GM18870 (cell line): ENCODE measurements at regions not wholly inside any gene's neighbourhood (a gene's known extent, or its start where the extent isn't known, plus 50 kb on each side); places are given as distances from the start of the nearest gene placed in this dataset.
"Not testable (repeated sequence)": the region's sequence is repeated elsewhere in the genome, so short reads cannot be mapped to it uniquely, and the experiment has no call there.

Source experiments
- ATAC-seq: cut with Tn5 transposase; IDR thresholded peaks from one replicate; pipeline ENCODE4 v1.9.1; 2021; ENCODE audit warnings: moderate library complexity; ENCODE audit not compliant: unreplicated experiment

DNA sequence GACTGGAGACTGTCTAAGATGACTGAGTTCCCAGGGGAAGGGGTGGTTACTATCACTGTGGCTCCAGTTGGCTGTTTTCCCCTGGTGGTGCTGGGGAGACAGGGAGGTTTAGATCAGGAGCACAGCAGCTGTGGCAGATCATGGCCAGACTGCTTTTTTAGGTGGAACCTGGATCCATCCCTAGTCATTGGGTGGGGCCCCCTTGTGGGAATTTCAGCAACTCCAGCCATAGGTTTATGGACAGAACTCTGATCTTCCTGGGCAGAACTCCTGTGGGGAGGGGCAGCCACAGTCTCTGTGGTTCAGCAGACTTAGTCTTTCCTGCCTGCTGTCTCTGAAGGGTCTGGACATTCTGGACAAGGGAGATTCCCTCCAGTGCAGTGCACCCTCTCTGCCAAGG lies 917.4 kb upstream of the FOXG1 start:
- ATAC-seq = not testable (repeated sequence)

DNA sequence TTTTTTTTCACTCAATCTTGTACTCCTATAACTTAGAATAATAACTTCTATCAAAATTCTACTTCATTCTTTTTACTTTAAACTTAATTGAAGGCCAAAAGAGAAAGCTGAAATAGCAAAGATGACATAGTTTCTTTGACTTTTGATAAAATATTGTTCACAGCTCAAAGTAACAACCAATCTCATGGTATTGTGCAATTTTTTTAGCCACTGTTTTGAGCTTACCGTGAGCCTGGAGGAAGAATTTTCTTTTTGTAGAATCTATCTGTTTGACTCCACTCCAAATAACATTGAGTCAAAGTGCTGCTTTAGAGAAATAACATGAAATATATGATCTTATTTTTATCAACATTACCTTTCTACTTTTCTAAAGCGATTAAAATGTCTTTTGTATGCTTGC lies 903.9 kb upstream of the FOXG1 start:
- no peak for ATAC-seq

DNA sequence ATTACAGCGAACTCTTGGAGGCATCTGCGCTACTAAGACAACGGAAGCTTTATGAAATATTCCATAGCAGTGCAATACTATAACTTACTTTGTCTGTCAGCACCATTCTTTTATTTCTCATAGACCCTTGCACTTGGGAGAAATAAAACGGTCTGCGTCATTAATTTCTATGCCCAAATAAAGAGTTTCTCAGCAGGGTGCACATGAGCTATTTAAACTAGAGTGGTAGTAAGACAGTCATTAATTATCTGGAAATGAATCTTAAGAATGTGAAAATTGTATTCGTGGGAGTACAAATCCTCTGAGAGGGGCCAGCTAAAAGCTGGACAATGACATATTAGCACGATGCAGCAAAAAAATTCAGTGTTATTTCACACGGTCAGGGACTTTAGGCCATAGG lies 903.4 kb upstream of the FOXG1 start:
- no peak for ATAC-seq

DNA sequence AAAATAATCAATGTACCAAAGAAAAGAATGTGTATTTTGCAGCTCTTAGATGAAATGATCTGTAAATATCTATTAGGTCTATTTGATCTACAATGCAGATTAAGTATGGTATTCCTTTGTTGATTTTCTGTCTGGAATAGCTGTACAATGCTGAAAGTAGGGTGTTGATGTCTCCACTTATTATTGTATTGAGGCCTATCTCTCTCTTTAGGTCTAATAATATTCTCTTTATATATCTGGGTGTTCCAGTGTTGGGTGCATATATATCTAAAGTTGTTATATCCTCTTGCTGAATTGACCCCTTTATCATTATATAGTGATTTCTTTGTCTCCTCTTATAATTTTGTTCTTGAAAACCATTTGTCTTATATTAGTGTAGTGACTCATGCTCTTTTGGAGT lies 885.5 kb upstream of the FOXG1 start:
- ATAC-seq = no peak

DNA sequence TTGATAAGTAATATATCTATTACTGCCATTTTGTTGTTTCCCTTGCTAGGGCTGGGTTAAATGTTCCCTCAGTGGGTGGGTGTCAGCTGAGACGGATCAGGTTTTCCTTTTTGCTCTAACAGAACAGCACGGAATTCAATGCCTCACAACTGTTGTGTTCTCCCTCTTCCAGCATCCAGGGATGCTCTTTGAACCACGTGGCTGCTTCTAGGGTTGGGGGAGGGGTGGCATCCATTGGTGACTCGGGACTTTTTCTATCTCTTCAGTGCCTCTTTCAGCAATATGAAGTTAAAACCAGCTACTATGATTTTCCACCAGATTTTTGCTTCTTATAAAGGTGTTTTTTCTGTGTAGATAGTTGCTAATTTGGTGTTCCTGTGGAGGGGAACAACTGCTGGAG lies 884.9 kb upstream of the FOXG1 start:
- ATAC-seq = no peak

DNA sequence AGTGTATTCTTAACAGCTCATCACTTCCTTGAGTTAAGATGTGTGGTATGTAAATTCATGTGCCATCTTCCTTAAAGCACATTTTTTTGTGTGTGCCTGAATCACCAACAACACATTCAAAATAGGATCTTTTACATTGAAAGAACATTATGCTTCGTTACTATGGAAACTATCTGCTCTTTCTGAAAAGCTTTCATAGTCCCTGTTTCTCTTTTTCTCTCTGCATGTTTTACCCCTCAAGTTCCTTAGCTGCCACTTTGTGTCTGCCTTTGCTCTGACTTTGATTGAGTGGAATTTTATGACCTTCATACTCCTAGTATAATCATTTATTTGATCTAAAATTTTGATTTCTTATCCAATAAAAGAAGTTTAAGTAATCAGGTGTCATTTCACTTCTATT lies 880.3 kb upstream of the FOXG1 start:
- ATAC-seq = no peak

DNA sequence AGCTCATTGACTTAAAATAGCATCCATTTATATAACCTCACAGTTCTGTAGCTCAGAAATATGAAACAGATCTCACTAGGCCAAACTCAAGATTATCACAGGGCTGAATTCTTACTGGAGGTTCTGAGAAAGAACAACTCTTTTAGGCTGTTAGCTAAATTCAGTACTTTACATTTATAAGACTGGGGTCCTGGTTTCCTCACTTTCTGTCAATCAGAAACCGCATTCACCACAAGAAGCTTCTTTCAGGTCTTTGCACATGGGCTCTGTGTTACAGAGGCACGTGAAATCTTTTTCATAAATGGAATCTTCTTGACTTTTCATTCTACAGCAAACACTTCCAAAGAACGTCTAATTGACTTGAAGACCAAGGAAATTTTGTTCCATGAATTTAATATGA lies 876.3 kb upstream of the FOXG1 start:
- no peak for ATAC-seq

DNA sequence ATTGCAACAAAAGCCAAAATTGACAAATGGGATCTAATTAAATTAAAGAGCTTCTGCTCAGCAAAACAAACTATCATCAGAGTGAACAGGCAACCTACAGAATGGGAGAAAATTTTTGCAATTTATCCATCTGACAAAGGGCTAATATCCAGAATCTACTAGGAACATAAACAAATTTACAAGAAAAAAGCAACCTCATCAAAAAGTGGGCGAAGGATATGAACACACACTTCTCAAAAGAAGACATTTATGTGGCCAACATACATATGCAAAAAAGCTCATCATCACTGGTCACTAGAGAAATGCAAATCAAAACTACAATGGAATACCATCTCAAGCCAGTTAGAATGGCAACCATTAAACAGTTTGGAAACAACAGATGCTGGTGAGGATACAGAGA lies 858.1 kb upstream of the FOXG1 start:
- not testable (repeated sequence) for ATAC-seq

DNA sequence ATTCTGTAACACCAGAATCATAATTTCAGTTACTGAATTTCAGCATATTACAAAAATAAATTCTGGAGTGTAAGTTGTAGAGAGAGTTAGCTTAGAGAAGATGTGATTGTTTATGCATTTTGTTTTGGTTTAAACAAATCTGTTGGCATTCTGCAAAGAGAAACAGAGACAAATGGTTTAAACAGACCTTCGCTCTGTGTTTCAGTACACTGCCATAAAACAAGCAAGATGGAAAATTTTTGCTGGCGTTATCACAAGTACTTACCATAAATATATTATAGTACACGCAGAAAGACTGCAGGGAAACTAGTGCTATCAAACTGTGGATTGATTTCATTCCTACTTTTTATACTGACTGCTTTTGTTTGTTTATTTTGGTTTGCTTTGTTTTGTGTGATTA lies 850.3 kb upstream of the FOXG1 start:
- ATAC-seq = no peak

DNA sequence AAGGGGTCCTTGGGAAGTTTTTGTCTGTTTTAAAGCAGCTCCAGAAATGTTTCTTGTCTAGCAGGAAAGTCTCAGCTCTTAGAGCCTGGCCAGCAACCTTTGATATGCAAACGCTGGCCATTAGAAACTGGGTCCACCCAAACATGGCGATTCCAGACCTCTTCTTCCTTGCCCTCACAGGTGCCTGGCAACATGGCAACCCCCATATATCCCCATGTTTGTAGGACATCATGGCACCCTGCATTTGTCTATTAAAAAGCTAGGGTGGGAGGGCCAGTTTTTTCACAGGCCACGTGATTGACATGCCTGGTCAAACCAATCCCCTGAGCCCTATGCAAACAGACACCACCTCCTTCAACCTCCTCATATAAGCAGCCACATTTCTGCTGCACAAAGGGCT lies 848.7 kb upstream of the FOXG1 start:
- no peak for ATAC-seq

DNA sequence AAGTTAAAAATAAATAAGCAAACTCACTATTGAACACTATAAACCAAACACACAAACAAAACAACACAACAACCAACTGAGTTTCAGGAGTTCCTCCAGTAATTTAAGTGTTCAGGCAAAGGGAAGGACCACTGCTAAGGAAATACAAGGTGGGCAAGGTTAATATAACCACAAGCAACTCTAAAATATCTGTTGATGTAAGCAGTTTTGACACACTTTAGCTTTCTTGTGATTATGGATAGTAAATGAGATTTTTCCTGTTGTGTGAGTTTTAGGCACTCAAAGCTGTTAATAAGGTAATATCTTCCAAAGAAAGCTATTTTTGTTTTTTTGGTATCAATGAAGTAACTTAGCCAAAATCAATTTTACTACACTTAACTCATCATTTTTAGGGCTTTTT lies 839.1 kb upstream of the FOXG1 start:
- no peak for ATAC-seq

DNA sequence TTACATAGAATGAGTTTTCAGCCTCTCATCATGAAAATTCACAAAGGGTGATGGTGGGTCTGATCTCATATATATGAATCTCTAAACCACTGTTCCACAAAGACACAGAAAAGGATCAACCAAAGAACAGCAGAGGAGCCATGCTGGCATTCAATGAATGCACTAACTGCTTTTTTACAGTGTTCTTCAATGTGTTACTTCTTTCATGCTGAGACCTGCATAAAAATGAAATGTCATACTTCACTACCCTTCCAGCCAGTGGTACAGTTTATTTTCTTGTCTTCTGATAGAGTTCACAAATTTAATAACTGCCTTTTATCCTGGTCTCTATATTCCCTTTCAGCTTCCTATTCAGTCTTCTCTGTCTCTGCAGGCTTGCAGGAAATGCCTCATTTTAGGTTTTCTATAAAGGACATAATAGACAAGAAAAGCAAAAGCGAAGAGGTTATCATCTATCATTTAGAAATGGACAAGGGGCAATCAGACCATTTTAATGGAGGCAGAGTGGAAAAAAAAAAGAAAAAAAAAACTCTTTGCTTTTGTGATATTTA lies 836.7 kb upstream of the FOXG1 start:
- no peak for ATAC-seq

DNA sequence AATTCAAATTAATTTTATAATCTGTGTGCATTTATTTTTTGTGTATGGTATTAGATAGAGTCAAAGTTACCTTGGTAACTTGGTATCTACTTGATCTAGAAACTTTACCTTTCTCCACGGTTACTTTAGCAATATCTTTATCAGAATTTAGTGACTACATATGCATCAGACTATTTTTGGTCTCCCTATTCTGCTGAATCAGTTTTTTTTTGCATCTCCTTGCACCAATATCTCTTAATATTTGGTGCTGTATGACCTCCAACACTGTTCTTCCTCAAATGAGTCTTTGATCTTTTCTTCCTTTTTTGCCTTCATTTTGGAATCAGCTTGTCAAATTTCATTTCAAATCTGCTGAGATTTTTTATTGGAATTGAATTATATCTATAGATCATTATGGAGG lies 828.2 kb upstream of the FOXG1 start:
- ATAC-seq = no peak

DNA sequence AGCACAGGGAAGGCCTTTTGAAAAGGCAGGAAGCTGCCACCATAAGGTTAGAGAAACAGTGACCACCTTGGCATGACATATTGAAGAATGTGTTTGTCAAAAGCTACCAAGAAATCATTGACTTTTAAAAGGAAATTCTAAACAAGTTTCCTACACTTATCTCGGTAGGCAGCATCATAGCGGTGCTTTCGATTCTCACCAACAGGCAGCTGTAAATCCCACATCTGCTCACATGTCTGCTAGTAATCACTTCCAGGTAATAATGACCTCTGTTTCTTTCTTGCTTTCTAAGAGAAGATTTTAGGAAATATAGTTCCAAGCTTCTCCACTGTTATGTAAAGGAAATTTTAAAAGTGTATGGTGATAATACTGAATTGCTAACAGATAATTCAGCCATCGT lies 821.1 kb upstream of the FOXG1 start:
- no peak for ATAC-seq

DNA sequence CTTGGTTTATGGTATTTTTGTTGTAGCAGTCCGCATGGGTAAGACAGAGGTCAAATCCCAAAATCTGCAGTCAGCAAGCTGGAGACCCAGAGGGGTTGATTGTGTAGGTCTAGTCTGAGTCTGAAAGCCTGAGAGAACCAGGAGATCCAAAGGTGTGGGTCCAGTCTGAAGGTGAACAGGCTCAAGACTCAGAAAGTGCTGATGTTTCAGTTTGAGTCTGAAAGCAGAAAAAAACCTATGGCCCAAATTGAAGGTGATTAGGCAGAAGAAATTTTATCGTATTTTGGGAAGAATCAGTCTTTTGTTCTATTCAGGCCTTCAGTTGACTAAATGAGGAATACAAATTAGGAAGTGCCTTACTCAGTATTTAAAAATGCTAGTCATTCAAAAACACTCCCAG lies 807.8 kb upstream of the FOXG1 start:
- no peak for ATAC-seq

DNA sequence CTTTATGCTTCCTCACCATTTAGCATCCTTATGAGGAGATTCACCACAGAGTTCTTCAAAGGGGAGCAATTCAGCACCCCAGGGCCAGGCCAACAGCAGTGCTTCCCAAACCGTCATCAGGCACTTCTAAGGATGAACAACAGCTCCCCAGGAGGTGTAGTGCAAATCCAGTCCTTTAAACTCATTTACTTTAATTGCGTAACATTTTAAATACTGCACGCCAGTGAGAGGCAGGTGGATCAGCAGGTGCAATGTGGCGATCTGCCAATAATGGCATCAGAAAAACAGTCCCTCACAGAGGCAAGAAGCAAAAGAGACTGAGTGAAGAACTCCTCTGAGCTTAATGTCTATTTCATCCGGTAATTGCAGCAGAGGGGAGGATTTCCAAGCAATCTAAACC lies 770.9 kb upstream of the FOXG1 start:
- no peak for ATAC-seq

DNA sequence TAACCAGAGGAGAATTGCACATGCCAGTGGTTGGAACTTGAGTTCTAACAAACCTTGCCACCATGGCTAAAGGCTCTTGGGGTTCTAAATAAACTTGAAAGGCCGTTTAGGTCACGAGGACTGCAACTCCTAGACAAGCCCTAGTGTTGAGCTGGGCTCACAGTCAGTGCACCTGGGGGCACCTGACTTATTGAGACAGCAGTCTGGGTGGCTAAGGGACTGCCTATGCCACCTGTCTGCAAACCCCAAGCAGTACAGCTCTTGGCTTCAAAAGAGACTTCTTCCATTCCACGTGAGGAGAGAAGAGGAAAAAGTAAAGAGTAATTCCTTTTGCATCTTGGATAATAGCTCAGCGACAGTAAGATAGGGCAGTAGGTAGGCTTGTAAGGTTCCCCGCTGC lies 765.6 kb upstream of the FOXG1 start:
- ATAC-seq = no peak

DNA sequence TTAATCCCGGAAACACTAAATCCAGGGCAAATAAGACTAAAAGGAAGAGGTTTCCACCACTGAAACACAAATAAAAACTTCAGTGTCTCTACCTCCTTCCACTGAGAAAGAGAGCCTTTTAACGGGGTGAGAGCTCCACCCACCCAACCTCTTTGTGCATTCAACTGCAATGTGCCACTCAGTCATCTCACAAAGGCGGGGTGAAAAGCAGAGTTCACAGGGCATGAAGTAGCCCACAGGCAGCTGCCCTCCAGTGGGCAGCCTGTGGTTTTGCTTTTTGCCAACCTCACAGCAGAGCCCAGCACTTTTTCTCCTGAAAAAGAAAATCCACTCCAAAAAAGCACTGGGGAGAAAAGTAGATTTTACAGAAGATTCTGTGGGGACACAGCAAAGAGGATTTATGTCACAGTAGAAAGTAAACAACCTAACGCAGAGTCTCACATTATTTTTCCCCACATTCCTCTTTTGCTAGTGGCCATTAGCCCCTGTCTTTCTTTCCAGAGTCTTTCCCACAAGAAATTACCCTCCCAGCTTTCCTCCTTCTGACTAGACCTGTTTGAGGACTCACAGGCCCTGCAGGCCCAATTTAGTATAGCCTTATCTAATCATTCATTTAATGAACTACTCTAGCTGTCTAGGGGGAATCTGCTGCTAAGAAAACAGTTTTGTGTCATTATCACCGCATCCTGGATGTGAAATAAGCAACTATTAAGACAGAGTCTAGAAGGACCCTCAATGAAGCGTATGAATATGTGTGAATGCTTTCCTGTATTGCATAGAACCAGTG lies 753.8 kb upstream of the FOXG1 start:
- no peak for ATAC-seq

DNA sequence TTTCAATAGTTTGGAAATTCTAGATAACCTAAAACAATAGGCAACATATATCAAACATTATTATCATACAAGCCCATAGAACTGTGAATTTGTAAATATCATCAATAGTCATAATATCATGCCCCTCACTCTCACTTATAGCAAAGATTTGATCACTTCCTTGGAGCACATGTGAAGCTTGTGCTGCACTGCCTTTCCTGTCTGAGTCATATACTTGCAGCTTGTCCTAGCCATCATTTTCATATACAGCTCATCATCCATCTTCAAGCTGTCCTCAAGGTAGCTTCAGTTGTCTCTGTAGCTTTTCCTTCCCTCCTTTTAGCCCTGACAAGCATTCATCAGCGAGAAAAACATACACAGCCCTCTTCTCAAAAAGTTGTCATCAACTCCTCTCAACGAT lies 746.5 kb upstream of the FOXG1 start:
- ATAC-seq = no peak

DNA sequence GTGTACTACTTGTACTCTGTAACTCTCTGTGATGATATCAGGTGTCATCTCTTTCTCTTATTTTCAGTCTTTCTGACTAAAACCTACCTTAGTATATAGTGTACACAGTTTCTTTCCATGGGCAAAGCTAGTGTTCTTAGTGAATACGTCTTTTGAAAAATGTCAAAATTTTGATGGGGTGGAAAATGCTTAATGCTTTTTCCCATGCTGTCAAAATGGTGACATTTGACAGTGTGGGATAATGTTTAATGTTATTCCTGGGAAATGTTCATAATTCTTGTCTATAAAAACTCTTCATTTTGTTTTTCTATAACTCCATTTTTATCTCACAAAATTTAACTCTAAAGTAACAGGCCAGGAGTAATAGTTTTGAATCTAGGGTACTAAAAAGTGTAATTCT lies 742.7 kb upstream of the FOXG1 start:
- no peak for ATAC-seq

DNA sequence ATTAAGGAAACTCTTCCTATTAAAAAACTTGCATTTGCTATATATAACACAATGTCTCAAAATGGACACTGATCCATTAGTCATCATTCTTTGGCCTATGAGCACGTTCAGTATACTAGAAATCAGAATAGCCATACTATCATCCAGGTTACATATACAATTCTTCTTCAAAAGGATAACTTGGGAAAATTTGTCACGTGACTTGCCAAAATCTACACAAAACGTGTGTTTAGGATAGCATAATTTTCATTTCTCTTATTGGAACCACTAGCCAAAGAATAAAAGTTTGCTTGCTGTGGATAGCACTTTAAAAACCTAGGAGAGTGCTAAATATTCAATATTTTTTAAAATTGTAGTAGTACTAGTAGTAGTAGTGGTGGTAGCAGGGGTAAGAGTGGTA lies 714.3 kb upstream of the FOXG1 start:
- no peak for ATAC-seq

DNA sequence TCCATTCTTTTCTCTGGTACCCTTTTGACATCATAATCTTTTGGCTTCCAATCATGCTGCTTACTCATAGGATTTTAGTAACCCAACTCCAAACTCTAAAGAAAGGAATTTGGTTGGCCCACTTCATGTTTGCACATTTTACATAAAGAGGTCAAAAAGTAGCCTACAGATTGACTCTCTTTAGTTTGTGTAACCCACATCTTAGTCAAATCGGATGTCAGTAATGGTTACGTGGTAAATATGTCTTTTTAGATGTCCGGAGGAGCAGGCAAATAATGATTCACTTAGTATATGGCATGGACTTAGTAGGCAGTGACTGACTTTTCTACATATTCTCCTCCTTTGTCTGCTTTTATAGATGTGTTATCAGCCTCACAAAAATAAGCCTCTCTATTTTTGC lies 711.6 kb upstream of the FOXG1 start:
- ATAC-seq = no peak
